ENCODE measurements at regions not wholly inside any gene's neighbourhood (a gene's known extent, or its start where the extent isn't known, plus 50 kb on each side); places are given as distances from the start of the nearest gene placed in this dataset.
"Not testable (repeated sequence)": the region's sequence is repeated elsewhere in the genome, so short reads cannot be mapped to it uniquely, and the experiment has no call there.

DNA sequence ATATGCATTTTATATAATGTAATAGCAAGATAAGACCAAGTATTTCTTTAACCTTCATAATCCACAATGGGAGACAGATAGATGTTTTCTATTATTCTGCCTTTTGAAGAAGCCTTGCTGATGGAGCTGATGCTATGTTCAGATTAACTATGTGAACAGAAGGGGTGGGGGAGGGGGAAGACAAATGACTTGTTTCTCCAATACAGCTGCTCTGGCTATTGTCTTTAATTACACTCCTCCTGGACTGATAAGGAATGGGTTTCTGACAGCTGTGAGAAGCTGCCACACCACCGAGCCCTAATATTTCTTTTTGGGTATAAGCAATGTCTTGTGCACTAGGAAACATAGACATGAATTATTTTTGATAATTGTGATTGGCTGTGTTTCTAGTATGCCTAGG is 62.0 kb downstream of the CAVIN4 start:
- no peak for DNase-seq (ENCODE audit: low read depth in 2 of 2)

DNA sequence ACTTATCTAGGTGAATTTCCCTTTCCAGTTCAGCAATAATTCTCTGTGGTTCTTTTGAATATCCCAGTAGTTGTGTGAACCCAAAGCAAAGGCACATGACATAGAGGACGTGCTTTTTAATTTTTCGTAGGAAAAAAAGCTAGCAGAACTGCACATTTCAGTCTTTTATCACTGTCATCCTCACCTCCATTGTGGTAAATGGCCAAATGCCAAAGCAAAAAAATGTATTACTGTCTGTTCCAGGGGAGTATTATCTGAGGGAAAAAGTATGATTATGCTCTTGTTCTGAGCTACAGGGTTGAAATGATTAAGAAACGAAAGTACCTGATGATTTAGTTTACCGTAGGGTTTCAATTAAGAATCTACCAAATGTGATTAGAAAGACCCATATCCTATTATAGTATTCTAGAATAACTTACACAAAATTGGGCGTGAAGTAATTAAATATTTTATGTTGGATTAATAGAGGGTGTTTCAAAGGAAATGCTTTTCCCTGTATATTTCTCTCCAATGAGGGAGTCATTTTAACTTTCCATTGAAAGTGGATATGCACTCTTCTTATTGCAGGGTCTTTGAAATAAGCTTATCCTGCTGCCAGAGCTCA is 62.7 kb downstream of the CAVIN4 start:
- DNase-seq (ENCODE audit: low read depth in 2 of 2) = no peak

DNA sequence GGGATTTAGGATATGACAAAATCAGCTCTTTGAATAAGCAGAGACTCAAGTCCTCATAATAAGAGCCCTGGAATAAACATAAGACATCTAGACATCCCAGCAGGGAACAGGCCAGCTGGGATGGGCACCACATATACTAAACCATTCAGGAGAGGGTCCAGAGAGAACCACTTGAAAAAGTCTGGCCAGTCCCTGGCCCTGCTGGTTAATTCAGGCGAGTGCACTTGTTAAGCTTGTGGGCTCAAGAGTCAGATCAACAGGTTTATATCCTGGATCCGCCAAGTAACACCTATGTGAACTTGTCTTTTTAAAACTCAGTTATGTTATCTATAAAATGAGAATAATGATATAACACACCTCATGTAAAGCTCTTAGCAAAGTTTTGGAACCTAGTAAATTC is 63.3 kb downstream of the CAVIN4 start:
- no peak for DNase-seq (ENCODE audit: low read depth in 2 of 2)

DNA sequence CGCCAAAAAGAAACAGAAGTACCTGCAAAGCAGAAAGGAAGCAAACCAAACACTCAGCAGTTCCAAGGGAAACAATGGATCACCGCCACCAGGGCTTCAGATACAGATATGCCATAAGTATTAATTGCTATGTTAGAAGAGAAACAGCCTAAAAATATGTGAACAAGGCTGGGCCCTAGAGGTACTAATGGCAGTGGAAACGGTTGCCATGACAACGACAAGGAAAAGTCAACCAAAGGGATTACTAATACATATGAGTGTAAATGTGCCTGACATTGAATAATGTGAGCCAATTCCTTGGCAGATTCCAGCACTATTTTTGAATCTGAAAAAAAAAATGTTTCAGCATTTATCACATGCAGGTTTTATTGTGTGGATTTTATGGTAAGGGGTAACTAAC is 75.0 kb downstream of the CAVIN4 start:
- DNase-seq (ENCODE audit: low read depth in 2 of 2) = no peak

DNA sequence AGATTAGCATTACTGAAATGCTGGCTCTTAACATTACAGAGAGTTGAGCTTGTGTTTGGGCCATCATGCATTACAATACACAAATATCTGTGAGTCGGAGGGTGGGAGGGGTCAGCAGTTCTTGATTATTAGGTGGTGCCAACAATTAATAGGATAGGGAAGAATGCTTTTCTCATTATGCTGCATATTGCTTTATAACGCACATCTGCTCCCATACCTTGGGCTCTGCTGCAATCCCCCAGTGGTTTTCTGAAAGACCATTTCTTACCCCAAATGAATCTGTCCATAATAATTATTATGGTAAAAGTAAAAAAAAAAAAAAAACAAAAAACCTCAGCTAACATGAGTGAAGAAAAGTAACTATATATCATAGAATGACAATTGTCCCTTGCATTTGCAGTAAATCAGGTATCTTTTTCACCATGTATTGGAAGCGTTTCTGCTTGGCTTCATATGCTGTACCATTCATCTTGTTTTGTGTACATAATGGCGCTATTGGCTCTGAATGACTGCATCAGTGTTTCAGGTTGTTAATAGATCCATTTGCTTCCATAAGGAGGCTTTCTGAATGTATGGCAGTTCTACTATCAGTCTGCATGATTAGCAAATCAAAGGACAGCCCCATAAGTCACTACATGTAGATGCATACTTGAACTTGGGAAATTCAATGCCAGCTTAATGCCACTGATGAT is 75.9 kb downstream of the CAVIN4 start:
- no peak for DNase-seq (ENCODE audit: low read depth in 2 of 2)

DNA sequence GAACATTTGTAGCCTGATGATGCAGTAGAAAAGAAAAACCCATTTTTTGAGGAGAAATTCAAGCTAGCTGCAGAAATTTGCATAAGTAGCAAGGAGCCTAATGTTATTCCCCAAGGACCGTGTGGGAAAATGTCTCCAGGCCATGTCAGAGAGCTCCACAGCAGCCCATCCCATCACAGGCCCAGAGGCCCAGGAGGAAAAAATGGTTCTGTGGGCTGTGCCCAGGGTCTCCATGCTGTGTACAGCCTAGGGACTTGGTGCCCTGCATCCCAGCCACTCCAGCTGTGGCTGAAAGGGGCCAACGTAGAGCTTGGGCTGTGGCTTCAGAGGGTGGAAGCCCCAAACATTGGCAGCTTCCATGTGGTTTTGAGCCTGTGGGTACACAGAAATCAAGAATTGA is 79.0 kb downstream of the CAVIN4 start:
- DNase-seq (ENCODE audit: low read depth in 2 of 2) = not testable (repeated sequence)

DNA sequence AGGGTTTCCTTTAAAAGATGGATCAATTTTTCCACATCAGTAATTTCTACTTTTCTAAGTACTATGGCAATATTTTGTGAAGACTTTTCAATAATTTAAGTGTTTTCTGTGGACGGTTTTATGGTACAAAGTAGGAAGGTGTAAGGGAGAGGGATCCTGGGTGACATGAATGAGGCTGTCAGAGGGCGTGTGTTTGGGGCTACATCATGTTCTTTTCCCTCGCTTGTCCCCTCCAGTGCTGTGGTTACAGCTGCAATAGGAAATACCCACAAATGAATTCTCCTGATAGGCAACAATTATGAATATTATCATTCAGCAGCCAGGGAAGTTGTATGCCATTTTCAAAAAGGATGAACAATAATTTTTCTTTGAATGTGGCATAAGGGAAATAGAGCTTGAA is 83.8 kb downstream of the CAVIN4 start:
- no peak for DNase-seq (ENCODE audit: low read depth in 2 of 2)

DNA sequence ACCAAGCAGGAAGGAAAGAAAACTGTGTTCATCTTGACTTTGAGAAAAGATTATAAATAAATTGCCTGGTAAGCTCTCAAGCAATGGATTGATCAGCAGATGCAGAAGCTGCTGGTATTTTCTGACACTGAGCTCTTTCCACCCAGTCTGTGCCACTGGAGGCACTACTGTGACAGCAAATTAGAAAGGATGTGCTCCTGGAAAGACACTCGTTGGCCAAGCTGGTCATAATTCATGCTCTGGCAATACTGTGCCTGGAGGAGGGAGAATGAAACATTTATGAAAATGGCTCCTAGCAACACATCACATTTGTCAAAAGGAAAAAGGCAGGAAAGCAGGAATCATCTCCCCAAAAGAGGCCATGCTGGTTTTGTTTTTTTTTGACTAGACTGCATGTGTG is 84.2 kb downstream of the CAVIN4 start:
- DNase-seq (ENCODE audit: low read depth in 2 of 2) = no peak

DNA sequence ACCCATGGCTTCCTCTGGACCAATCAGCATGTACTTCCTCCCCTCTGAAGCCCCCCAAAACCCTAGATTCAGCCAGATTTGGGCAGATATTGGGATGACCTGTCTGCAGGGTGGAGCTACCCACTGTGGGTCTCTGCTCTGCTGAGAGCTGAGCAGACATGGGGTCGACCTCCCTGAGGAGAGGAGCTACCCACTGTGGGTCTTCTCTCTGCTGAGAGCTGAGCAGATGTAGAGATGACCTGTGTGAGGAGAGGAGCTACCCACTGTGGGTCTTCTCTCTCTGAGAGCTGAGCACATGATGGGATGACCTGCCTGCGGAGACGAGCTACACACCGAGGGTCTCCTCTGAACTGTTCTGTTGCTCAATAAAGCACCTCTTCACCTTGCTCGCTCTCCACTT is 89.6 kb downstream of the CAVIN4 start:
- no peak for DNase-seq (ENCODE audit: low read depth in 2 of 2)

DNA sequence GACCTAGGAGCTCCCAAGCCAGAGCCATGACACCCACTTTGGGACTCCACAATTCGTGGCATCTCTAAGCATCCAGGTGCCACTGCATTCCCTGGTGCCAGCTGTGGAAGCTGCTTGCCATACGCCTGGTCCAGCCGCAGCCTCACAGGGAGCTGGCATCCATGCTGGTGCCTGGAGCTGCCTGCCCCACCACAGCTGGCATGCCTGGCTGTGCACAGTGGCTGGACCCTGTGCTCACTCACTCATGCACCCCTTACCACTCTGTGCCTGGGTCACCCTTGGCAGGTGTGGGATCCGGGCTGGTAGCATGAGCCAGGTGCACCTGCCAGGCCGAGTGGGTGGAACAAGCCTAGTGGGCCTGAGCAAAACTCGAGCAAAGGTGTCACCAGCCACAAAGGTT is 90.1 kb downstream of the CAVIN4 start:
- DNase-seq (ENCODE audit: low read depth in 2 of 2) = no peak

DNA sequence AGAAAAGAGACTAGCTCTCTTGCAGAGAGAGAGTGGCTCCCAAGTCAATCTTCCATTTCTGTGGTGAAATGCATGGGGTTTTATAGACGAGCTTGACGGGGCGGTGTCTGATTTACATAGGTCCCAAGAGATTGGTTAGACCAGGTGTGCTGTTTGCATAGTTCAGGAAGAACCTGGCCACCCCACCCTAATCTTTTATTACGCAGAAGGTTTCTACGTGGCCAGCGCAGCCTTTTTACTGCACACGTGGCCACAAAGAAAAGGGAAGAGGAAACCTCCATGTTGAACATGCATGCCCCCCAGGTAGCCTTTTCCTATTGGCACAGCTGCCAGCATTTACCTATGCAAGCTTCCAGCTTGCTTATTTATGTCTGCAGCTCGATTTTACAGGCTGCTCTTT is 92.1 kb downstream of the CAVIN4 start:
- DNase-seq (ENCODE audit: low read depth in 2 of 2) = no peak

DNA sequence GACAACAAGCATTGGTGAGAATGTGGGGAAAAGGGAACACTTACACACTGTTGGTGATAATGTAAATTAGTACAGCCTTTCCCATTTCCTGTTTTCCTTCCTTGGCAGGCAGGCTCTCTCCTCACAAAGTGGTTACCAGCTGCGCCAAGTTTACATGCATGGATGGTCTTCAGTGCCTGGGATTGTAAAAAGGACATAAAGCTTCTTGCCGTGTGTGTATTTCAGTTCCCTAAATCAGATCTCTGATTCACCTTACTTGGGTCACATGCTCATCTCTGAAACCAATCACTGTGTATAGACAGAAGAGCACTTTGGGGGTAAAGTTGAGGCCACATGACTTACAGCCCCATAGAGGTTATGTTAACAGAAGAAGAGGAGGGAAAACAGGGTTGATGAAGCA is 92.8 kb downstream of the CAVIN4 start:
- DNase-seq (ENCODE audit: low read depth in 2 of 2) = no peak

DNA sequence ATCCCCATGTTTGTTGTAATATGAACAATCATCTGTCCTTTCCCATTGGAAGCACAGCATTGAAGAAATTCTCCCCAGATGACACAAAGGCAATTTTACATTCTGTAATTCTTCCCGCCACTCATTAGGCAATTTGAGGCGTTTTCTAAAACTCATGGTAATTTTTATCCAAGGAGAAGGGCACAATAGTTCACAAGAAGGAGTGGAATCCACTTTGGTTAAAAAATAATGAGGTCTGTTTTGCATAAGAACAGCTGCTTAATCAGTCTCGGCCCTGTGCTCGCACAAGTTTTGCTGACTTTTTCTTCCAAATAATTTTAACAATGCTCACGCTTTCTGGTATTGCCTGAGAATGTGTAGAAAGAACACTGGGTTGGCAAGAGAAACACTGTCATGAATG is 94.0 kb downstream of the CAVIN4 start:
- no peak for DNase-seq (ENCODE audit: low read depth in 2 of 2)

DNA sequence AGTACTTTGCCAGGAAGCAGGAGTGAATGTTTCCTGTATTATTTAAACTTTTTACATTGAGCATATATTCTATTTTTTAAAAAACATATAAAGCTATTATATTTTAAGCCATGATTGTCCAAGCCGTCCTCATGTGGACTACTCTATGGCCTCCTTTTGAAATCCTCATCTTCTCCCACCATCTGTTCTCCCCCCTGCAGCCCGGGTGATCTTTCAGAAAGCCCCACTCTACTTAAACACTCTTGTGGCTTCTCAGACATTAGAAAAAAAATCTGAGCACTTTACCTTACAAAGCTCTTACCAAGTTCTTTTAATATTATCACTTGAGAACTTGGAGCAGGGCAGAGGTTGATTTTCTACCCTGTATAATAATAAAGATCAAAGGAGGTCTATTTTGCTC is 95.4 kb downstream of the CAVIN4 start:
- DNase-seq (ENCODE audit: low read depth in 2 of 2) = no peak

DNA sequence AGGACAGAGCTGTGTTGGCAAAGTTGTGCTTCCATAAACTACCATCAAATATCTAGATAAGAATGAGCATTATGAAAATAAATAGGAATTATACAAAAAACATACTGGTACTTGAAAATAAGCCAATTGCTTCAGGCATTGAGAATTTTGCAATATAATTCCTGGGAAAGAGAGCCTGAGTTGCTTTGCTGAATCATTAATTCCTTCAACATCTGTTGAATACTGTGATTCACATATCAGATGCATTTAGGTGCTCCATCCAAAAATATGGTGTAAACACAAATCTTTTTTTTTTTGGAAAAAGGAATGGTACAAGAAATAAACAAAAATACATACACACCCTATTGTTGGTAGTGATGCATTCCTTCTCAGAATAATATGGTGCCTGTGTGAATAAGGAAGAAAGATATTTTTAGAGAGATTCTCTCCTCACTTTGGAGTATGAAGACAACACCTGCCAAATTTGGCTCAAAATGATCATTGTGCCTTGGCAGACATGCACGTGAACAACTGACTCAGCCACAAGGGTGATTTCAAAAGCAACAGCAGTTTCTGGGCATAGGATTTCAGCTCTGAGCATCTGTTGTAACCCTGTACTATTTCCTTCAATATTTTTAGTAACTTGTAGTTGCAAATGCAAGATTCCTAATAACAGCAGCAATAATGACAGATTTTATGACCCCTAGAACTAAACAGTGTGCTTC is 96.7 kb downstream of the CAVIN4 start:
- no peak for DNase-seq (ENCODE audit: low read depth in 2 of 2)

DNA sequence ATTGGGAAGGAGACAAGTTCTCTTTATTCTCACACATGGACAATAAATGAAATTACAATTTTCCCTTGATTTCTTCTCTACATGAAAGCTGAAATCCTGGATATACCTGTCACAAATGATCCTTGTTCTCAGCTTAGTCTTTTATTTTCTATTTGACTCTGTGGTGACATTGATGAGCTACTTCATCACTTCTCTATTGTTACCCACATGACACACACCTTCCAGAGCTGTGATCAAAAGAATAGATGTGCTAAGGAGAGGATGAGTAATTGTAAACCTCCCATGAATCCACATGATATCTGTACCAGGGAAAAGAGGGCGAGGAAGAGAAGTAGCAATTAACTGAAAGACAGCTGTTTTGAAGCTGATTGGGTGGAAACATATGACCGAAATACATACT is 102.0 kb downstream of the CAVIN4 start:
- no peak for DNase-seq (ENCODE audit: low read depth in 2 of 2)

DNA sequence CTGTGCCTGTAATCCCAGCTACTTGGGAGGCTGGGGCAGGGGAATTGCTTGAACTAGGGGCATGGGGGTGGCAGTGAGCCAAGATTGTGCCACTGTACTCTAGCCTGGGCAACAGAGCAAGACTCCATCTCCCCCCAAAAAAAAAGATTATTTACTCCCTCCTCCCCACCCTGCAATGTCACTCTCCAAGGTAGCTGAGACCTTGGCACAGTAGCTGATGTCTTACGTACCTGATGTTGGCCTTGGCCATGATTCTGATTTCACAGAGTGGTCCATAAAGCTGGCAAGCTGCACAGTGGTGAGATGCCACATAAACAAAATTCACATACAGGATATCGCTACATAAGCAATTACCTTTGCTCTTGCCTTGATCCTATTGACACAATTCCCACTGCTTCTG is 108.5 kb downstream of the CAVIN4 start:
- no peak for DNase-seq (ENCODE audit: low read depth in 2 of 2)

DNA sequence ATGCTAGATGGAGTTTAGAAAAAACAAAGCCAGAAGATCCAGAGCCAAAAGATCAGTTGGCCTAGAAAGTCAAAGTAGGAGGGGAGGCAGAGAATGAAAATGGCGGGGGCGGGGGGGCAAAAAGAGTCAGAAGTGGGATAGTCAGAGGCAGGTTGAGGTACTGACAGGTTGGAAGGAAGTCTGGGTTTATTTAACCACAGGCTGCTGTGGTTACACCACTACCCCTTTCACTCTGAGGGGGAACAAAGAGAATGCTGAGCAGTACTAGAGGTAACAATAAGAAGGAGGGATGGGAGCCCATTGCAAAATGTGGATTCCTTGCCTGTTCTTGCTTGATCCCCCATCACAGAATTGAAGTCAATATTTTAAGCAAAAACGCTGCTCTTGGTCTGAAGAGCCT is 111.8 kb downstream of the CAVIN4 start:
- DNase-seq (ENCODE audit: low read depth in 2 of 2) = no peak

DNA sequence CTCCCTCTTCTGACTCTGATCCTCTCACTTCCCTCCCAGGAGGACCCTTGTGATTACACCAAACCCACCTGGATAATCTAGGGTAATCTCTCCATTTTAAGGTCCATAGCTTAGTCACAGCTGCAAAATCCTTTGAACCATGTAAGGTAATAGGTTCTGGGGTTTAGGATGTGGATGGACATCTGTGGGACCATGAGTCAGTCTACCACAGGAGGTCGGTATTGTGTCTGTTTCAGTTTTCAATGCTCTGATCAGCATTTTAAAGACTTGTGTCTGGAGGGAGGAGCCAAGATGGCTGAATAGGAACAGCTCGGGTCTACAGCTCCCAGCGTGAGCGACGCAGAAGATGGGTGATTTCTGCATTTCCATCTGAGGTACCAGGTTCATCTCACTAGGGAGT is 112.6 kb downstream of the CAVIN4 start:
- DNase-seq (ENCODE audit: low read depth in 2 of 2) = no peak

DNA sequence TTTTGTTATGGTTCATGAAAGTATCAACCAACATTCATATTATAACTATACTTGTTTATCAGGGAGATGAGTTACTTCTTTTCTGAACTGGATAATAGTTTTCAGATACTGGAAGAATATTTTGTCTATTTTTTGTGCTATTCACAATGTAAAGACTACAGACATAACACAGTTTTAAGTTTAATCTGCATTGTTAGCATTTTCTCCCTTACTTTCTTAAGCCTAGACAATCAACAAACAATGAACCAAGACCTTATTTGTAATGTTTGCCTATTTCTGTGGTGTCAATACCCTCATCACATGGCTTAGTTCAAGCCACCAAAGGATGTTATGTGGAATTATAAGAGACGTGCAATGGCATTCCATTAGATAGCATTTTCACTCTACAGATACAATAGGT is 119.5 kb downstream of the CAVIN4 start:
- no peak for DNase-seq (ENCODE audit: low read depth in 2 of 2)

DNA sequence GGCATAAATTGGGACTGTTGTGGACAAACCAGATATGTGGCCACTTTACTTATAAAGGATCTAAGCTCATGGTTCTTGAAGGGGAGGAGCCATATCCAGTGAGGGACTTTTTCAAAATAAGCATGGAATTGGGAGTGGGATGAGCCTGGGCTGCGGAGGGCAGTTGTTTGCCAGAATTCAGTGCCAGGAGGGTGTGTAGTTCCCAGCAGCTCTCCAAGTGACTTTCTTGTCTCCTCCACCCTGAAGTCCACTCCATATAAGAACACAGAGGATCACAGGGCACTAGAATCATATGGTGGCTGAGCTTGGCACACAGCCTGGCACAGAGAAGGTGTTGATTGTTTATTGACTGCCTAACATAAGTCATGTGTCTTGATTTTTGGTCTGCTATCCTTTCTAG is 121.1 kb downstream of the CAVIN4 start:
- DNase-seq (ENCODE audit: low read depth in 2 of 2) = no peak

DNA sequence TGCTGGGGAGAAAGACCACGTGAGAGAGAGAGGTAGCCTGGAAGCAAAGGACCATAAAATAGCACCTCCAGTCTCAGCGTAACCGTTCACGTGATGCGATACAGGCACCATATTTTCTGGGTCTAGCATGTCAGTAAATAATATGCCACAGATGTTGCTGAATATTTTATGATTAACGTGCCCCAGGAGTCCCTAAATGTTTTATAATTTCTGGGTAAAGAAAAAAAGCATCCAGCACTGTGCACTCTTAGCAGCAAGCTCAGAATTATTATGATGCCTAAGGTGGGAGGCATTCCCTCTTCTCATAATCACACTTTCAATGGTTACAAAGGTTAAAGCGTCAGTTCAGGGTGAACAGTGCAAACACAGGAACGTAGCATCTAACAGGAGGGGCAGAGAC is 121.8 kb downstream of the CAVIN4 start:
- DNase-seq (ENCODE audit: low read depth in 2 of 2) = no peak

DNA sequence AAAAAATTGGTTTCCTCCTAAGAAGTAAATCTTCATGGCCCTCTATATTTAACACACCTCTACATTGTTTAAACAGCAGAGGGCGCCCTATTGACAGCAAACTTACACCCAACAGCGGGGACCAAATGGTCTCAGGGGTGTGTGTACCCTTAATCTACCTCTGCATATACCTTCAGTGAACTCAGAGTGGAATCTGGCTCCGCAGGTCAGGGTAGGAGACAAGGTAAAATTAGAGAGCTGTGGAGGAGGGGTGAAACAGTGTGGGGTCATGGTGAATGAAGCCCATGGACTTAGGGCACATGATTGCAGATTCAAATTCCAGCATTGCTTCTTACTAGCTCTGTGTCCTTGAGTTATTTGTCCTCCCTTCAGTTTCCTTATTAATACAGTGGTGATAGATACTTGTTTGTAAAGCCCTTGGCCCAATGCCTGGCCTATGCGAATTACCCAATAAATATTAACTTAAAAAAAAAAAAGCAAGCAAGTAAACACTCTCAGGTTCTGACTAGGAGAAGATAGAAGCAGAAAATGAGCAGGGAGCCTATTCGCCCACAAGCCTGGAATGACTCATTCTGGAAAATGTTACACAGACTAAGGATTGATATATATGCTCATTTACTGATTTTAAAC is 122.9 kb downstream of the CAVIN4 start:
- no peak for DNase-seq (ENCODE audit: low read depth in 2 of 2)
